ENCODE measurements at regions not wholly inside any gene's neighbourhood (a gene's known extent, or its start where the extent isn't known, plus 50 kb on each side); places are given as distances from the start of the nearest gene placed in this dataset.
"Not testable (repeated sequence)": the region's sequence is repeated elsewhere in the genome, so short reads cannot be mapped to it uniquely, and the experiment has no call there.

DNA sequence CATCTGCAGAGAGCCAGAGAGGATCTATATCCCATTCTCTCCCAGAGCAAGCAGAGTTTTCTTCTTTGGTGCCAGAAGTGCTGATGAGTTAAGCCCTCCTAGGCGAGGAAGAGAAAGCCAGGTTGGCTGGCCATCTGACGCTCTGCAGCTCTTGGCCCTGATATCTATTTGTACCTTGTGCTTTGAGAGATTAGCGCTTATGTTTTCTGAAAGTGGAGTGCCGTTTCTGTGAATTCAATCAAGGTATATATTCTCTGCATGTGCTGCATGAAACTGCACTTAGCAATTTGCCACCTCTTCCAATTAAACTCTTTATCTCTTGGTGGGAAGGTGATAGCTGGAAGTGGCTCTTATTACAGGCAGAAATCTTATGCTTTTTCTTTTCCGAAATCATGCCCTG, 177.5 kb downstream of the LPIN1 start:
- DNase-seq, result no peak

DNA sequence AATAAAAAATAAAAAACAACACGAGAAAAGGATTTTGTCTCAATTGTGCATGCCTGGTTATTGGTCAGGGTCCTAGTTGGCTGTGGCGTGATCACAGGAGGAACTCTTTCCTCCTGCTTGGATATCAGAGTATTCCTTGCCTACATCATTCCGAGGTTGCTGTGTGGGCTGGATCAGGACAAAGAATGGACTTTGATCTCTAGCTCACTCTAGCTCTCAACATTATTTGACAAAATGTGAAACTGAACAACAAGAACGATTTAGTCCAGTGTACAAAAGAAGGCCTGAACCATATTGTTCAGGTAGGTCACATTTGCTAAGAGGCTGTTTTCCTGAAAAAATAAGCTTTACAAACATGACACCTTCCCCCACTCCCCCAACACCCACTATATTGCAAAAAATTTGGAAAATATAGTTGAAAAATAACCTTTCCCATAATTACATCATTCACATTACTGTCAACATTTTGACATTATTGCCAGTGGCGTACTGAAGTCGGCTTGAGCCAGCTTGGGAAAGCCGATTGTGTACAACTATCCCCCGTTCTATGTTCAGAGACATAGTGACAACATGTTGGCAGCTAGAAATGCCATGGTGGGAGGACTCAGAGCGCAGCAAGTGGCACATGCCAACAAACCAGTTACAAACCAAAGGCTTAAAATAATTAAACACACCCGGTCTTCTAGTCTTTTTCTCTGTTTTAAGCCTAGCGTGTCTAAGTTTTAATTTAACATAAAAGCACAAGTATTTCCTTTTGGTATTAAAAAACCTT, 179.0 kb downstream of the LPIN1 start:
- no peak for DNase-seq

DNA sequence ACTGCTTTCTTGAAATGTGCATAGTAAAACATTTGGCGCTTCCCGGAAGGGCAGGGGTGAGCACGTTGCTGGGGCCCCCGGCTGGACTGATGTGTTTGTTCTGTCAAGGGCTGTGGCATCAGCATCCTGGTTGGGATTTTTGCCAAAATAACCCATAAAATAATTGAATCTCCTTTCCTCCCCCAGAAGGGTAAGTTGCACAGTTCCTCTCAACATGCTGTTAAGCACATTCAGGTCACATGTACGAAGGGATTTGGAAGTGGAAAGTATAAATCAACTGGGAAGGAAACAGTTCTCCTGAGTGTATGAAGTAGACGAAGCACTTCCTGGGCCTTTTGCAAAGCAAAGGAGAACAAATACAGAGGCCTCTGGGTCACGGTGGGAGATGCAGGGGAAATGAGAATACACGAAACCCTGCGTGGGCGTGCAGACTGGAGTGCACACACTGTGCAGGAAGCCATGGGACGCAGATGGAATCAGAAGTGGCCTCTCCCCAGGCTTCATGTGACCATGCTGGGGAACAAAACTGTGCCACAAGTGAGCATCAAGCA, 183.9 kb downstream of the LPIN1 start:
- DNase-seq, result no peak

DNA sequence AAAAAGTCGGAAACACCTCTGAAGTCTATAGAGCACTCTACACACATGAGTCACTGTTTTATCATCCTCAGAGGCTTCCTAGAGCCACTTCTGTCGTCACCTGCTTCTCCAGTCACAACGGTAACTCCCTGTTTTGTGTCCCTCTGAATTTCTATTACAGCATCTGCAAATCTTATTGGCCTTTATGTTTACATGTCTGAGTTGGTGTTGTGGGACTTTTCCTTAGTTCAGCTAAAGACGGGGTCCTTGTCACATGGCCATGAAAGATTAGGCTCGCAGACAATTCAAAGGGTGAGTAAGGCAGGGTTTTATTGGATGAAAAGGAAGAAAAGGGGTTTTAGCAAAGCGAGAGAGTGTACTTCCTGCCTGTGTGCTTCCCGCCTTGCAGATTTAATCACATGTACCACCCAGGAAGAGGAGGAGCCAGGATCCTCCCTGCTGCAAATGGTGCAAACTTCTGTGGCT, 185.6 kb downstream of the LPIN1 start:
- no peak for DNase-seq

DNA sequence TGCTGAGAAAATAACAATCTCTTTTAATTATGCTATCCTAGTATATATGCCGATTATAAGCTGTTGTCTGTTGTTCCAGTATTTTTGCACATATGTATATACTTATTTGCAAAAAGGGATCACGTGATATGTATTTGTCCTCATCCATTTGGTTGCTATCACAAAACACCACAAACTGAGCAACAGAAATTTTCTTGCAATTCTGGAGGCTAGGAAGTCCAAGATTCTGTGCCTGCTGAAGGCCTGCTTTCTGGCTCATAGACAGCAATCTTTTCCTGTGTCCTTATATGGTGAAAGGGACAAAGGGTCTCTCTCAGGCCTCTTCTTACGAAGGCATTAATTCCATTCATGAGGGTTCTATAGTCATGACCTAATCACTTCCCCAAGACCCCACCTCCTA, 186.5 kb downstream of the LPIN1 start:
- DNase-seq, result no peak

DNA sequence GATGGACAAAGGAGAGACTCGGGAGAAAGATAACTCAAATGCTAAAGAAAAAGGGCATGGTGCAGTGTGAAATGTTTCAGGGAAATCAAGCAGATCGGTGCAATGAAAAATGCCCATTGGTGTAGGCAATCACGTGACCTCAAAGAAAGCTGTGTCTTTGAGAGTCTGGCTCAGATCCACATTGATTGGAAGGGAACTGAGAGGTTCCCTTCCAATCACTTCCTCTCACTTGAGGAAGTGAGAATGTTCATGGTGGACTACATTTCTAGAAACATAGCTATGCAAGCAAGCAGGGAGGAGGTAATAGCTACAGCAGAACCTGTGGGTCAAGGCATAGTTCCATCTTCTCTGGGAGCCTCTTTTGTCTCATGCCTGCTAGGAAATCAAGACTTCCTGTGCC, 187.4 kb downstream of the LPIN1 start:
- DNase-seq, result no peak

DNA sequence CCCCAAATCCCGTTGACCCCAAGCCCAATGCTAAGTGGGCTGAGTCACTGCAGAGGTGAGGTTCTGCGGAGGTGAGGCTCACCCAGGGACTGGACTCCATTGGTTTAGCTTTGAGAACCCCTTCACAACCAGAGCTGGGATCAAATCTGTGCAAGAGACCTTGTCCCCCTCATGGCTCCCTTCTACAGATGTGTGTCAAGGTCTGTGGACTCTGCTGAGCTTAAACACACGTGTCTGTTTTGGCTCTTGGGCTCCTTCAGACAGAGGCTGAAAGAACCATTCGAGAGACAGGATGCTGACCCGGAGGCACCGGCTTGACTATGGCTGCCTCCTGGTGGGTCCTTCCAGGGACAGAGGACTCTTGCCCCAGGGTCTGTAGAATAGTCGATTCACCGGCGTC, 190.3 kb downstream of the LPIN1 start:
- no peak for DNase-seq

DNA sequence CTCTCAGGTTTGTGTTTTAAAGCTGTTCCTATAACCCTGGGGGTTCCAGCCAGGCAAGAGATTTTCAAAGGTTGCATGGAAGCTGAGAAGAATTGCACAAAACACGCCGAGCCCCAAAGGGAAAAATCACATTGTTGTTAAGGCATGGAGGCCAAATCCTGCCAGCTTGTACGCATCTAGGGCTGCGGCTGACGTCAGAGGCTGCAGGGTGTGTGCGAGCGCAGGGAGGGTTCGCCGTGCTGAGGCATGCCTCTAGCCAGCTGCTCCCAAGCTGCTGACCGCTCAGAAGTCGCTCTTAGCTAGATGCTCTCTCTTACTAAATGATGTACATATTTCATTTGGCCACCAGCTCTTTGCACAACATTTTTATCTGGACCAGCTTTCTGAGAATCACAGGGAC, 191.8 kb downstream of the LPIN1 start:
- no peak for DNase-seq

DNA sequence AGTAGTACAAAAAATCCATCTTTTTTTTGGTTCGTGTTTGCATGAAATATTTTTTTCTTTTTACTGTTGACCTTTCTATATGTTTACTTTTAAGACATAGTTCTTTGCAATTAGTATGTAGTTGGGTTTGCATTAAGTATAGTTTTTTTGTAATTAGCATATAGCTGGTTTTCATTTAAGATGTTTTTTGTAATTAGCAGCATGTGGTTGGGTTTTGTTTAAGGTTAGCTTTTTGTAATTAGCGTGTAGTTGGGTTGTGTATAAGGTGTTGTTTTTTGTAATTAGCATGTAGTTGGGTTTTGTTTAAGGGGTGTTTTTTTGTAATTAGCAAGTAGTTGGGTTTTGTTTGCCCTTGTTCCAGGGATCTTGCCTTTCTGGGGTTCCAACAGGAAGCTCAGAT, 193.1 kb downstream of the LPIN1 start:
- DNase-seq, result no peak

DNA sequence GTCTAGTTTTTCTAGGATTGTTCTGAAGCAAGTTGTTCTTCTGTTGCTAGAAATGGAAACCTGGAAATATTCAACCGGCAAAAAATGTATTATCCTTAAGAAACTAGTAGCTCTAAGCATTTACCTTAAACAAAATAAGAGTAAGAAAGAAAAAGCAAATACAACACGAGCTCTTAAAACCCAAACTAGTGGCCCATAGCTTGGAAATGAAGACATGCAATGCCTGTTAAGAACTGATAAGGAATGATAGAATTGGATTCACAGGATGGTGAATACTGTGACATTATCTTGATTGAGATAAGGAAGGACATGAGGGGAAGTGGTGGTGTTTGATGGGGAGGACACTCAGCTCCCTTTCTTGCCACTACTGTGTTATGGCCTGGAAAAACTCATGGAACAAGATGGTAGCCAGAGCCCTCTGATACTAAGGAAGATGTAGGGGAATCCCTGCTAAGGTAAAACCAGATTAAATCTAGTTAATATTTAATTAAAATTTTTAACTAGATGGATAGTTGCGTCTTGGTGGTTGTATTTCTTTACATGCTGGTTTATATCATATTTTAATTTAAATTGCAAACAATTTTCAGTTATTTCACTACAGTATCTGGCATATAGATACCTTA, 193.8 kb downstream of the LPIN1 start:
- DNase-seq, result no peak

DNA sequence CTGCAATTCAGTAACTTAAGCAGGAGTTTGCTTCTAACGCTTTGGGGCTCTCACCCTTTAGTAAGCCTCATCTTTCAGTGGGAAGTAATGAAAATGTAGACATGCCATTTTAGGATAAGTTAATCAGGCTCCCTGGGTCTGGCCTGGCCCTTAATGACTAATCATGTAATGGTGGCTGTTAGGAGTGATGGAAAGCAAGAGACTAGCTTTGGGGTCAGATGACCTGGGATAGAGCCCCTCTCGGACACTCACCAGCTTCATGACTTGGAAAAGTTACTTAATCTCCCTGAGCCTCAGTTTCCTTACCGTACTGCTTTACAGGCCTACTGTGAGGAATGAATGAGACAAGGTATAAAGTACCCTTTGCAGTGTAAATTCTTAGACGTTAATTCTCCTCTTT, 194.4 kb downstream of the LPIN1 start:
- DNase-seq, result no peak

DNA sequence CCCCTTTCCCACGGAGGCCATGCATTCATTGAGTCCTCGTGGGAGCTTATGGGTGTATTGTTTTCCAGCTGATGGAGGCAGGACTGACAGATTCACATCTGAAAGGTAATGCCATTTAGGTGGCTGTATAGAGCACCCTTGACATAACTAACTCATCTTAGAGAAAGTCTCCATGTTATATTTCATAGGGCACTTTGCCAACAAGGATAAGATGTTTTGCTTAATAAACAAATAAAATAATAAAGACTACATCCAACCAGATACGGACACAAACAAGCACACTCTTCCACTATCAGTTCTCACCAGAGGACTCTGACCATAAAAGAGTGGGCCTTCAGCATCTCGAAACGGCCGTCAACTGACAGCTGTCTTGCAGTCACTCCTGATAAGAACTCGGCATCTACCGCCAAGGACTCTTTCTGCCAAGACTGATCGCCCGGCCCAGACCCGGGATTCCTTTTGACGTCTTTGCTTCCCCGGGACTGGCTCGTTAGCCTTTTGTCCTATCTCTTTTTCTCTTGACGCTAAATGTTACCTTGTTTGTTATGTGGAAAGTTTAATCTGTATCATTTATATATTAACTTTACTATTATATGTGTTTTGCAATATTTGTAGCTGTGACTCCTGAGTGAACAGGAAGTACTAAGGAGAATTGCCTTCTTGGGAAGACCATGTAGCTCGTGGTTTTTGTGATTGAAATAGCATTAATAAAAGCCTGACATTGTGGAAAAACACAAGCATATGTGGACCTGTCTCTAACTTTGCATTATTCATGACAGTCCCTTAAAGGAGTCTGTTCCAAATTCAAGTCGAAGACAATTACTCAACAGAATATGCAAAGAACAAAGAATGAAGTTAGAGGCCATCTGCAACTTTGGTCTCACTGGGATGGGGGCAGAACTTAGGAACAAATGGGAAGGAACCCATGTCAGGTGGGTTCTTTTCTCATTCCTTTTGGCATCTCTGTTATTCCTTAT, 195.1 kb downstream of the LPIN1 start:
- DNase-seq, result no peak

DNA sequence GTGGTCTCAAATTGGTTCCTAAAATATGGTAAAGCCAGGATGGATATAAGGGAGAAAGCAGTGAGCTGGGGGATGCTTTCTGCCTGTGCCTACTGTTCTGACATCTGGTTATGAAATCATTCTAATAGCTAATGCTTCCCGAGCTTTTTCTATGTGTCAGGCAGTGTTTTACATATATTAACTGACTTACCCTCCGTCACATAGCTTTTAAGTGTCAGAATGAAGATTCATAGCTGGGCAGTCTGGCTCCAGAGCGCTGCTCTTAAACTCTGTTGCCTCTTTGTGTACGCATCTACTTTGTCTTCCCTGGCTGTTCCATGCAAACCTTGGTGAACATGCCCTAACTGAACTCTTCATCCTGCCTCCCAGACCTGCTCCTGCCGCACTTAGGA, 195.7 kb downstream of the LPIN1 start:
- no peak for DNase-seq

DNA sequence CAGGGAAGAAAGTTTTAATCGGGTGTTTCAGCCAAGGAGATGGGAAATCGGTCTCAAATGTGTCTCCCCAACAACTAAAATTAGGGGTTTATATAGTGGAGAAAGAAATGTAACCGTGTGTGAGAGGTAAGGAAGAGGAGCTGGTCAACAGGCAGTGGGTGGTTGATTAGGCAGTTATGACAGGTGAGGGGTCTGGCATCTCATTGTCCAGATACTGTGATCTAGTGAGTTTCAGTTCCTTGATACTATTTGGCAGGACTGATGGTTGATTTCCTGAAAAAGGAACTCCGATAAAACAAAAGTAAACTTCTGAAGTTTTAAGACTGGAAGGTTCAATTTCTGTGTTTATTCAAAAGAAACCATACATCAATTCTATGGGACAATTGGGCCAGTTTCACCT, 197.9 kb downstream of the LPIN1 start:
- no peak for DNase-seq

DNA sequence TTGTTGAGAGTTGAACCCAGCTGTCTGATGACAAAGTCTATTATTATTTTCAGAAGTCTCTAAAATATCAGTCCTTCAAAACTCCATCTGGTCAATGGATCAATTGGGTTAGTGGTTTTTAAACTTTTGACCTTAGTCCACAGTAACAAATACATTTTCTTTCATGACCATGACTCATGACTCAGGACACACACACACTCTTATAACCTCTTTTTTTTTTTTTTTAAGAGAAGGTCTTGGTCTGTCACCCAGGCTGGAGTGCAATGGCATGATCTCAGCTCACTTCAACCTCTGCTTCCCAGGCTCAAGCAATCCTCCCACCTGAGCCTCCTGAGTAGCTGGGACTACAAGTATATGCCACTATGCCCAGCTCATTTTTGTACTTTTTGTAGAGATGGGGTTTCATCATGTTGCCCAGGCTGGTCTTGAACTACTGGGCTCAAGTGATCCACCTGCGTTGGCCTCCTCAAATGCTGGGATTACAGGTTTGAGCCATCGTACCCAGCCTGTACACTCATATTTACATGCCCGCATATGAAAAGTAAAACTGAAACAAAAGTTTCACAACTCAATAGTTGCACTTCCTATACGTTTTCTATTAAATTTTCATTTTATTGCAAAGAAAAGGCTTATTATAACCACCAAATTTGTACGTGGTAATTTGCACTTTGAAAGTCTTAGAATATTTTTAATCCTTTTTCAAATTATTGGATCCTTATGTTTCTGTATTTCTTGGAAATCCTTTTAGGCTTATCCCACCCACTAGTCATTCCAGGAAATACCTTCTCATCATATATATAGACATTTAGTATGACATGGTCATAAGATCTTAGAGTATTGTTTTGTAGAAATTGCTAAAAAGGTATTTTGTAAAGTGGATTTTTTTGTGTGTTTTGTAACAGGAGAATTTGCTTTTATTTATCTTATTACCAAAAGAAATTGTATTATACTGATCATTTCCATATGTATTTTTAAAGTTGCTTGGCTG, 199.0 kb downstream of the LPIN1 start:
- DNase-seq, result no peak

DNA sequence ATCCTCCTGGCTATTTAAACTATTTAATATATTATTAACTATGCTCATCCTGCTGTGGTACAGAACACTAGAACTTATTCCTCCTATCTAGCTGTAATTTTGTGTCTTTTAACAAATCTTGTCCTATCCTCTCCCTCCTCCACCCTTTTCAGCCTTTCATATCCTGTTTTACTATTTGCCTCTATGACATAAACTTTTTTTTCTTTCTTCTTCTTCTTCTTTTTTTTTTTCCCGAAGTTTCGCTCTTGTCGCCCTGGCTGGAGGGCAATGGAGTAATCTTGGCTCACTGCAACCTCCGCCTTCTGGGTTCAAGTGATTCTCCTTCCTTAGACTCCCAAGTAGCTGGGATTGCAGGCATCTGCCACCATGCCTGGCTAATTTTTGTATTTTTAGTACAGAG, 201.5 kb downstream of the LPIN1 start:
- DNase-seq, result no peak

DNA sequence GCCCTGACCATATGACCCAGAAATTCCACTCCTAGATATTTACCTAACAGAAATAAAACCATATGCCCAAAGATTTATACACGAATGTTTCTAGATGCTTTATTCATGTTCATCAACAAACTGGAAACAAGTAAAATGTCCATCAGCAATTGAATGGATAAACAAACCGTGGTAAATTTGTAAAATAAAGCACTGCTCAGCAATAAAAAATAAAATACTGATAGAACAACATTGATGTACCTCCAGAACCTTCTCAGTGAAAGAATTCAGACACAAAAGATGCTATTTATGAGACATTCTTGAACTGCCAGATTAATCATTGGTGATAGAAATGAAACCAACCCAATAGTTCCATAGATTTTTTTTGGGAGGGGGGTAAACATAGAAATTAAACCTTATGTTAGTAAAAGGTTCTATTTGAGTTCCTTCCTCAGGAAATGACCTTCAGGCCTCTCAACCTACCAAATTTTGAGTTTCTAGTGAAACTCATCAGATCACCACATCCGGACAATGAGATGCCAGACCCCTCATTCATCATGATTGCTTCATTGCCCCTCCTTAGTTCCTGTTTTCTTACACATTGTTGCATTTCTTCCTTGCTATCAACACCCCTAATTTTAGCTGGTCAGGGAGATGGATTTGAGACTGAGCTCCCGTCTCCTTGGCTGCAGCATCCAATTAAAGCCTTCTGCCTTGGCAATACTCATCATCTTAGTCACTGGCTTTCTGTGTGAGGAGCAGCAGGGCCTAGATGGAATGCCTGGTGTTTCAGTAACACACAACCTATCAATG, 203.5 kb downstream of the LPIN1 start:
- no peak for DNase-seq

DNA sequence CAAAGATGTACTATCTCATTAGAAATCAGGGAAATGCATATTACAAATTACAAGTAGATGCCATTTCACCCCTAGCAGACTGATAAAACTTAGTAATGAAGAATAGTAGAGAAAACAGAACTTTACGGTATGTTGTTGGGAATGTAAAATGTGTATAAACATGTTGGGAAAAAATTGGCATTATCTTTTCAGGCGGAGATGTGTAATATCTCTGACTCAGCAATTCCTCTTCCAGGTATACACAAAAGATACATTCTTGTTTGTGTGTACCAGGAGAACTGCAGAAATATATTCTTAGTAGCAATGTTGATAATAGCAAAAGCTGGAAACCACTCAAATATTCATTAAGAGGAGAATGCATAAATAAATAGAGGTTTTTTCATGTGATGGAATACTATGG, 204.5 kb downstream of the LPIN1 start:
- no peak for DNase-seq

DNA sequence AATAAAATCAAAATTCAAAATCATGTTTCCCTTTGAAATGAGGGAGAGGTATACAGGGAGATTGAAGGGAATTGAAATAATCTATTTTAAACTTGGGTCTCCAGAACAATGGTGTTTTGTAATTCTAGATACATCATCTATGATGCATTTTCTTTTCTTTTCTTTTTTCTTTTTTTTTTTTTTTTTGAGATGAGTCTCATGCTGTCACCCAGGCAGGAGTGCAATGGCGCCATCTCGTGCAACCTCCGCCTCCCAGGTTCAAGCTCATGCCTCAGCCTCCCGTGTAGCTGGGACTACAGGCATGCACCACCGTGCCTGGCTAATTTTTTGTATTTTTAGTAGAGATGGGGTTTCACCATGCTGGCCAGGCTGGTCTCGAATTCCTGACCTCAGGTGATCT, 205.1 kb downstream of the LPIN1 start:
- not testable (repeated sequence) for DNase-seq

DNA sequence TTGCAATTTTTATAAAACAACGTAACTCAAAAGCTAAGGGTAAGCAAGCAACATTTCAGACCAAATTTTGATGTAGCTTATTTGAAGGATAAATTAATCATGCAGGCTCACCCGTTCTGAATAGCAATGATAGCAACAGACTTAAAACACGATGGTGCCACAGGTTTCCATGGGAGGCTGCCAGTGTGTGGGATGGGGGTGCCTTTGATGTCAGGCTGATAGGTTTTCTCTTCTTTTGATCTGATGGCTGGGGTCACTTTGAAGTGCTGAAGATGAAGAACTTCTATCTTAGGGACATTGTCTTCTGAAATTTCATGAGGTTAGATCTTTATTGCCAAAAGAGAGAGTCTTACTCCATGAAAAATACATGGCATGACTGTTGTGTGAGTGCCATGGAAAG, 206.8 kb downstream of the LPIN1 start:
- no peak for DNase-seq

DNA sequence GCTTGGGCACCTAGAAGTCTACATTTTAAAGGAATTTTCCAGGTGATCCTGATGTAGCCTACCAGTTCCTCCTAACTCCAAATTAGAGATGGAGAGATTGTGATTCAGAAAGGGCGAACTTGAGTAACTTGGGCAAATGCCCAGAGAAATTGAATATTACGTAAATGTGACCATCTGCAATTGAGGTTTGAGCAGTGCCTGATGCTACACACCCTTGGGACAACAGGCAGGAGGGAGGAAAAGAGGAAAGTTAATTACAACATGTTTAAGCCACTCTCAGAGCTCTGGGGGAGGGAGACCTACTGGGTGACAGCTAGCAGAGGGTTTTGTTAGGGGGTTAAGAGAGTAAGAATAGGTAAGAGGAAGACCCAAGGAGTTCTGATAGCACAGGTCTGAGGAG, 208.9 kb downstream of the LPIN1 start:
- no peak for DNase-seq

Data from NCI-H1436 treated with DMSO at 0.1 percent for 48 hours (cell line).